Smooth muscle cell of the brain vasculature (primary cell): ENCODE measurements at regions not wholly inside any gene's neighbourhood (a gene's known extent, or its start where the extent isn't known, plus 50 kb on each side); places are given as distances from the start of the nearest gene placed in this dataset.
"Not testable (repeated sequence)": the region's sequence is repeated elsewhere in the genome, so short reads cannot be mapped to it uniquely, and the experiment has no call there.

ENCODE experiments used
- DNase-seq: peaks from one replicate; pipeline ENCODE4 v3.0.0-alpha.2; 2012; ENCODE audit warnings: low read depth, low spot score

DNA sequence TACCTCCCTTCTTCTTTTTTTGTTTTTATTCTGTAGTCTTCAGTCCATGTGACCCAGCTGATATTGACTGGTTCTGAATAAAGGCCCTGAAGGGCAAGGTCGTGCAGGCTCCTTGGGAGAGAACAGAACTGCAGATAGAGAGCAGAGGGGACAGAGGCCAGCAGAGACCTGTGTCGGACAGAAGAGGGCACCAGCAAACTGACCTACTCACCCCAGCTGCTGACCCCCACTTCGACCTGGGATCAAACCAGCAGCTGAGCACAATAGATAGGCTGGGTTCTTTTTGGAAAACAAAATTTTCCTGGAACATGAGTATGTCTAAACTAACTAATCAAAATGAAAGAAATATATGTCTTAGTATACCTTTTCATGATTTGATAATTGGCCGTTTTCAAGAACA is 695.1 kb downstream of the NR2F1-AS1 start:
- DNase-seq, result no peak

DNA sequence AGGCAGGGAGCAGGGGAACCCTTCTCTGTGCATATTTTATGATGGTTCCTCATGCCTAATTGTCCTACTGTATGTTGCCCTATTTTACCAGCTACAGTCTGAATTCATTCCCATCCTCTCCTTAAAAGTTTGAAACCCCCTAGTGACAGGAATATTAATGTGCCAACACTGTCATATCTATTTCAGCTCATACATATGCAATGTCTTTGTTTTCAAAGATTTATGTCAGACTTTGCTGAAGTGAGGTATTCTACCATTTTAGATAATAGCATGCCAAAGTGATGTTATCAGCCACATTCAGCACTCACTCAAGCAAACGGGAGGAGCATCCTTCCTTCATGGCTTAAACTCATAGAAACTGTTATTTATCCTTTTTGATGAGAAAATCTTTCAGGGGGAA is 696.5 kb downstream of the NR2F1-AS1 start:
- DNase-seq, result no peak

DNA sequence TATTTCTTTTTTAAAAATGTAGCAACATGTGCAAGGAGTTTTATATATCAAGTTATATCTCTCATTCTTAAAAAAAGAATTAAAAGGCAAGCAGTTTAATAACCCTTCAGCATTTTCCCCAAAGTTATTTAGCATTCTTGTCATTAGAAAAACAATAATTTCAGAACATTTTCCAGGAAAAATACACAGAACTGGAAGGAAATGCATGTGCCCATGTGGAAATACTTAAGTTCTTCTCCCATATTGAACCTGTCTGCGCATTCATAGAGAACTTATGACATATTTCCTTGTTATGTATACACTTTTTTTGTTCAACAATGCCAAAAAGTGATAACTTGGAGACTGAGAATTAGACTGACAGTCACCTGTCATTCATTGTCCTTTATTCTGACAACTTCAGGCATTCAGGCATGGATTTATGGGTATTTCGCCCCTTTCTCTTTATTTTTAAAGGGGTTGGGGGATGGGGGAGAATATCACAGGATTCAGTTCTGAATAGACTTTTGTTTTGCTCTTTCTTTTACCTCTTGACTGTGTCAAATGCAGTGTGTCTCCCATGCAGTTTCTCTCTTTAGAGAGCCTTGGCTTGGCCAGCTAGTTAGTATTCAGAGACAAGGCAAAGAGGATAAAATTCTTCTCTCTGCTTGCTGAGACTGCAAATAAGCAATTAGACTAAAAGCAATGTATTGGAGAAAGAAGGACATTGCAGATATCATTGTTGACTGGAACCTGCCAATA is 701.0 kb downstream of the NR2F1-AS1 start:
- no peak for DNase-seq

DNA sequence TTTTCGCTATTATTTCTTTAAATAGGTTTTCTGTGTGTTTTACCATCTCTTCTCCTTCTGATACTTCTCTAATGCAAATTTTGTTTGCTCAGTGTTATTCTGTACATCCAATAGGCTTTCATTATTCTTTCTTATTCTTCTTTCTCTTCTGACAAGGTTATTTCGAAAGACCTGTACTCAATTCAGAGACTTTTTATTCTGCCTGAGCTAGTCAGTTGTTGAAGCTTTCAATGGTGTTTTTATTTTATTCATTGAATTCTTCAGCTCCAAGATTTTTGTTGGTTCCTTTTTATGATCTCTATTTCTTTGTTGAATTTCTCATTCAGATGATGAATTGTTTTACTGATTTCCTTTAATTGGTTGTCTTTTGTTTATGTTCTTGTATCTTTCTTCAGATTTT is 706.2 kb downstream of the NR2F1-AS1 start:
- DNase-seq, result no peak

DNA sequence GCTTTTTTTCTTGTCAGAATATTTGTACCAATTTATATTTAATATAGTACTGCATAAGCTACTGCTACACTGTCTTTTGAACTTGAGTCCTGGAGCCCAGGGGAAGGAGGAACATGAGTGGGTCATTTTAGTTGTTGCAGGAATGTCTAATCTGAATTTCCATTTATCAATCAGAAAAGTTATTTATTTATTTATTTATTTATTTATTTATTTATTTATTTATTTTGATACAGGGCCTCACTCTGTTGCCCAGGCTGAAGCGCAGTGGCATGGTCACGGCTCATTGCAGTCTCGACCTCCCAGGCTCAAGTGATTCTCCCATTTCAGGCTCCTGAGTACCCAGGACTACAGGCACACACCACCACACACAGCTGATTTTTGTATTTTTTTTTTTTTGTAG is 712.6 kb downstream of the NR2F1-AS1 start:
- DNase-seq, result no peak

DNA sequence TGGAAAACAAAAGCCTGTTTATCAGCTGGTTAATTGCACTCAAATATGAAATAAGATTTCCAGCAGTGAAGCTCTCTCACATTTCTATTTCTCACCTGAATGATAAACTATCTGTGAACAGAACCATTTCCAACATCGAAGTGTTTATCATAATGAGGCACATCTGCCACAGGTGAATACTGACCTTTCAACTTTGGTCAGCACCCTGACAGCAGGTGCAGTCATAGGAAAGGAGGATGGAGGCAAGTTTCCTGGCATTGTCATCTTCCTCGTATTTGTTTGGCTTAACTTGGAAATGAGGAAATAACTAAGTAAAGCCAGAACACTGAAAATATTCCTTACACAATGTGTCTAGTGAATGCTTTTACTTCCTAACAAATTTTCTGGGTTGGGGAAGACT is 716.4 kb downstream of the NR2F1-AS1 start:
- DNase-seq, result no peak

DNA sequence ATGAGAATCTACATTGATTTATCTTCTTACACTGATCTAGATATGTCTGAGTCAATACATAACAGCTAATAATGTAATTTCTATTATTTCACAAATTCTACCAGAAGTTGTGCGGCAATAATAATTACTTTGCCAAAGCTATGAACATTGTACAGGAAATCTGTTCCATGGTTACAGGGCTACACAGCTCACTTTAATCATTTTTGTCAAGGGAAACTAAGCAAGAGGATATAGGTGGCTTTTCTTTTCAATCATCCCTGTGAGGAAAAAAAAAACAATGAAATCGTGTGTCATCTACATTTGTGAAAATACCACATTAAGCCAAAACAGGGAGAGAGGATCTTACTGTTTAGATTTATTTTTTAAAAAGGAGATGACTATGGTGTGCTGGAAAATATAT is 717.4 kb downstream of the NR2F1-AS1 start:
- no peak for DNase-seq

DNA sequence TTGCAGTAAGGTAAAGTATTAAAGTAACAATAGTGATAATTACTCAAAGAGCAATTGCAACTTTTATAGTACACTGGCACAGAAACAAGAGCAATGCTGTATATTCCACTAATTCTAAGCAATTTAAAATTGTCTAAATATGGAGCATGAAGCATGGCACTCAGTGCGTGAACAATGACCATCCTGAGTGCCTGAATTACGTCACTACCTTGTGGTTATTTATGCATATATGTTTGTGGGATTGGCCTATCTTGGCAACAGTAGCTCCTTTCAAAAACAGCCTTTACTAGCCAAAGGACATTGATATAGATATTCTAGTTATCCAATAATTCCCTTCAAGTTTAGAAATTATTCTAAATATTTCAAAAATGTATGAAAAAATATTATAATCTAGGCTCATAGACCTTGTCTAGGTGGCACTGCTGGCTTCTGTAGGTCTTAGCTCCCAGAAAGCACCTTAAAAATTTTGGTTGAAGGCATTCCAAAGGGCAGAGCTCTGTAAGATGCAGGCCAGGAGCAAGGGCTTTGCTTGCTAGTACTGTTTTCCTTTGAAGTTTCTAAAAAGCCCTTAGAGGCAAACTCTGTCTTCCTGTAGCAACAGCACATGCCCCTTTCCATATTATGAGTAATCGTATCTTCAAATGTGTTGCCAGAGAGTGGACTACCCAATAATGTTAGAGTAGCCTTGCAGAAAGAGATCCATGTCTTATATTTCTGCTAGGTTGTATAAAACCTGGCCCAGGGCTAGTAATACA is 719.3 kb downstream of the NR2F1-AS1 start:
- DNase-seq, result no peak

DNA sequence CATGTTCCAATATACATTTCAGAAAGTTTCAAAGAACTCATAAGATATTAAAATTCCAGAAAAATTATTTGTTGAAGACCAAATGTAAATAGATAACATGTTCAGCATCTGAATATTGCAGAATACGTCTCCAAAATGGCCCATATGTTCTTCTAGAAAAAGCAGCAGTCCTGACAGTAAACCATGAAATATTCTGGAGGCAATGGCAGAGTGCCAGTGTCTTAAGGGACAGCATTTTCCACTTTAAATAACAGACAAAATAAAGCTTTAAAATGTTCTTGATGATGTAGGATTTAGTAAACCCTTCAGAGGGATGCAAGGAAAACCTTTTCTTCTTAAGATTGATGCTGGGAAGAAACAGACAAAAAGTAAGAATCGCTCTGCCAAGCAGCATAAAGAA is 721.0 kb downstream of the NR2F1-AS1 start:
- no peak for DNase-seq

DNA sequence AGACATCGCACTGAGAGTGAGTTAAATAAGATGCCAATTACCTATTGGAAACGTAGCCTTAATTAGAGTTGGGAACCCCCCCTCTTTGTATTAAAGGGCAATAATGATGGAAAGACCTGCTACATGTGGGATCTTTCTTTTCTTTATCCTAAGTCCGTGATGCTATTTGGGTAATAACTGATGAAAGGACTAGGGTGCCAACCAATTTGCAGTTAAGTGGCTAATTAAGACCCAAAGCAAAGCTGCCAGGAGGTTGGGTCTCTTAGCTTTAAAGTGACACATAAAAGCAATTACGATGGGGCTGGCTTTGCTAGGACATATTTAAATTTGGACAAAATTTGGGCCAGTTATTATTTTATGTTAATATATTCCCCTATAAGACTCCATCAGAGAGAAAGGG is 728.8 kb downstream of the NR2F1-AS1 start:
- no peak for DNase-seq

DNA sequence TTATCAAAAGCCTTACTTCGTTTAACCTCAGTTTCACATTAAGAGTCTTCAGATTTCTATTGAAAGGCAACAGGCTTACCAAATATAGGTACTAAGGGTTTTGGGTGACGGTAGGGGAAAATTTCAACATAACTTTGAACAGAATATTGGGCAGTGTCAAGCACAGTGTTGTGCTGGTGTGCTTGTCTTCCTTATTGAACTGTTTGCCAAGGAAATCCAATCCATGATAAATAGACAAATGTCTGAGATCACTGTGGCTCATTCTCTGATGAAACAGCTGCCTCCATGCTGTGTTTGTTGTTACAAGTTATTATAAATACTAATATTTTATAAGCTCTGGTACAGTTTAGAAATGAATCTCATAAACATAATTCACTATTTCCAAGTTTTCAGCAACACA is 730.1 kb downstream of the NR2F1-AS1 start:
- DNase-seq, result no peak

DNA sequence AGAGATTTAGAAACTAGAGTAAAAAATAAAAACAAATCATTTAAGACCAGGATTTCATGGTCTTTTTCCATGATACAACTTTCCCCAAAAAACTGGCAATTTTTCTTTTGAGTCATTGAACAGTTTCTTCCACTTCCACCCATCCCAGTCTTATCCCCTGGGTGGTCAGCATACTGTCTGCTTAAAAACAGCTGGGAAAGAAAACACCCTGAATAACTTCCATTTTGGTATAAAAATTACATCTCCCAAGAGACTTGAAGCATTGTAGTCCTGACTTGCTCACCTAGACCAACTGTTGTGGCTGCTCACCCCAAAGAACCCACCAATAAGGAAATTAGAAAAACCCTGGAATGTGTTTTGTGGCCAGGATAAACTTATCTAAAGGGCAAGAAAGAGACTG is 731.3 kb downstream of the NR2F1-AS1 start:
- no peak for DNase-seq

DNA sequence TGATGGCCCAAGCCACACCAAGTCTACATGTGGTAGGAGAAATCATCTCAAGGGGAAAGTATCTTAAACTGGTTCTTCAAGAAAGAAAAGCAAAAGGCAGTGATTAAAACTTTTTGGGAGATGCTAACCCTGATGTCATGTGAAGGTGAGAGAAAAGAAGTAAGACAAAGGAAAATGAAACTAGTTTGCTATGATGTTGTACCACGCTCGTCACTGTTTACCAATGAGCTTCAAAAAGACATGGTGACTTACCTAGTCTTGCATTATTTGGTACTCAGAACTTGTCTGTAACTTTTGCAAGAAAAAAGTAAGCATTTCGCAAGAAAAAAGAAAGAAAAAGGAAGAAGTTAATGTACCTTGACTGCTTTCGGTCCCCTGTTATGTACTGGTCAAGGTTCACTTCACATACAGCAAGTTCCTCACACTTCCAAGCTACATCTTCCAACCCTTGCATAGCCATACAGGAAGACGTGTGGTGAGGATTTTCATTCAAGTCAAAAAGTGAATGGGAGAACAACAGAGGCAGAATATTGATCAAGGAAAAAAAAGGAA is 739.3 kb downstream of the NR2F1-AS1 start:
- no peak for DNase-seq

DNA sequence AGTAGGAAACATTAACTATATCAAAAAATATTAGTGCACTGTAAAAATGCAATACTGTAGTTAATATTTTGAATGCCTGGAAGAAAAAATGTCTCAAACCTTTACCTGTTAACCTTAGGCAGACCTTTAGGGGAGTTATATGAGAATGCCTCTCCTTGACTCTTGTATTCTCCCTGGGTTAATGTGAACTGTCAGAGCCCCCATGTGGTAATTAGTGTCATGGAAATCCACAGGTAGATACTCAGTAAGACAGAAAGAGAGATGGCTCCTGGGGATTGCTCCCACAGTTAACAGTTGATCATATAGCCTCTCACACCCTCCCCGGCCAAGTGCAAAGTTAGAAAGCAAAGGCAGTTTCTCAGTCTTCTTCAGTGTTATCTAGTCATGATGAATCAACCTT is 742.8 kb downstream of the NR2F1-AS1 start:
- DNase-seq, result no peak

DNA sequence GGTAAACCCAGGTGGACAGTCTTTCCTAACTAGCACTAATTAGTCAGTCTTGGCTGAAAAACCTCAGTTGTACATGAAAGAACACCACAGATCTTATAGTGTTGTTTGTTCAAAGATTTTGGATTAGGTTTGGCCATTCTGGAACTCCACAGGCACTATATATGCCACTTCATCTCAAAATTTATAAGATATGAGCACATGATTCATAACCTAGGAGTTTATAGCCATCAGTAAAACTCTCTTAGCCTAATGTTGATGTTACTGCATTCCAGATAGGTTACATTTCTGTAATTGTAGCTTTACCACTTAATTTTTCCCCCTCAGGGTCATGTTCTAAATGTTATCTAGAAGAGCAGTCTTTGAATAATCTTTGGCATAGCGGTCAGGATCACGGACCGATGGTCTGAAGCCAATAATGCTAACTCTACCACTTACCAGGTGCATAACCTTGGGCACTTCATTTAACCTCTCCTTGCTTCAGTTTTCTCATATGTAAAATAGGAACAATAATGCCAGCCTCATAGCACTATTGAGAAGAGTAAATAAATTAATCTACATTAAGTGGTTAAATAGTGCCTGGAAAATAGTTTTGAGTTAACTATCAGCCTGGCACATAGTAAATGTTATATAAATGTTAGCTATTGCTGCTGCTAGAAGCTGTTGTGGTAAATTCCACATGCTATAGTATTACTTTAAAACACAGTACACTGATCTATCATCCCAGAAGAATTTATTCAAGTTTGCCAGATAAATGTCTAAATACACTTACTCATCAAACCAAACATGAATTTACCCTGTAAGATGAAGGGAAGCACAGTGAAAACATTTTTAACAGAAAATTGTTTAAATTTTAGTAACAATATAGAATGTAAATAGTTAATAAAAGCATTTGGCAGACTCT is 743.9 kb downstream of the NR2F1-AS1 start:
- DNase-seq, result no peak

DNA sequence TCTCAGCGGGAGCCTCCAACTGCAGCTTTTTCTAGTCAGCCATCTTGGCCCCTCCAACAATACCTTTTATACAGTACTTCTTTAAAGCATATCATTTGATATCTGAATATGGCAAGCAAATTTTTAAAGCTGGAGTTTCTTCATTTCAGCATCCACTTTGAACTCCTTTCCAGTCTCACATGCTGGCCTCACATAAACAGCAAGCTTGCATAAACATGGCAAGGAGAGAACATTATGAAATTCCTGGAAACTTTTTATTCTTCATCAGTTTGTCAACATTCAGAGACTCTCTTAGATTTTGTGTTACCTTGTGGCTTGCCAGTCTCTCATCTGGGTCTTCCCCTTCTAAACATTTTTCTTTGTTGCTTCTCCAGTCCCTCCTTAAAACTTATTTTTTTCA is 745.3 kb downstream of the NR2F1-AS1 start:
- no peak for DNase-seq

DNA sequence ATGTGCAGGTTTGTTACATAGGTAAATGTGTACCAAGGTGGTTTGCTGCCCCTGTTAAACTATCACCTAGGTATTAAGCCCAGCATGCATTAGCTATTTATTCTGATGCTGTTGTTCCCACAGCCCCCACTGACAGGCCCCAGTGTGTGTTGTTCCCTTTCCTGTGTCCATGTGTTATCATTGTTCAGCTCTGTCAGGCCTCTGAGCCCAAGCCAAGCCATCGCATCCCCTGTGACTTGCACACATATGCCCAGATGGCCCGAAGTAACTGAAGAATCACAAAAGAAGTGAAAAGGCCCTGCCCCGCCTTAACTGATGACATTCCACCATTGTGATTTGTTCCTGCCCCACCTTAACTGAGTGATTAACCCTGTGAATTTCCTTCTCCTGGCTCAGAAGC is 757.5 kb downstream of the NR2F1-AS1 start:
- DNase-seq, result not testable (repeated sequence)

DNA sequence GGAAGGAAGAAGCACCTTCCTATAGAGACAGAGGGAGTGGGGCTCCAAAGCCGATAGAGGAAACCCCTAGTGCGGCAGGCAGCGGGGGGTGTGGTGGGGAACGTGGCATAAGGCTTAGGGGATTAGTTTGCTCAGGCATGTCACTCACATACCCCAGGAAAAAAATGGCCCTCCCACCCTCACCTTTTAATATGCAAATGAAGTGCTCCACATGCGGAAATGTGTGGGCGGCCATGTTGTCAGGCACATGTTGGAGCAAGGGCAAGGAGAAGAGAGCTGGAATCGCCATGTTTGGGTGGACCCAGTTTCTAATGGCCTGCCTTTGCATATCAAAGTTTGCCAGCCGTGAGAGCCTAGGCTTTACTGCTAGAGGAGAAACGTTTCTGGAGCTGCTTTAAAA is 758.8 kb downstream of the NR2F1-AS1 start:
- no peak for DNase-seq

DNA sequence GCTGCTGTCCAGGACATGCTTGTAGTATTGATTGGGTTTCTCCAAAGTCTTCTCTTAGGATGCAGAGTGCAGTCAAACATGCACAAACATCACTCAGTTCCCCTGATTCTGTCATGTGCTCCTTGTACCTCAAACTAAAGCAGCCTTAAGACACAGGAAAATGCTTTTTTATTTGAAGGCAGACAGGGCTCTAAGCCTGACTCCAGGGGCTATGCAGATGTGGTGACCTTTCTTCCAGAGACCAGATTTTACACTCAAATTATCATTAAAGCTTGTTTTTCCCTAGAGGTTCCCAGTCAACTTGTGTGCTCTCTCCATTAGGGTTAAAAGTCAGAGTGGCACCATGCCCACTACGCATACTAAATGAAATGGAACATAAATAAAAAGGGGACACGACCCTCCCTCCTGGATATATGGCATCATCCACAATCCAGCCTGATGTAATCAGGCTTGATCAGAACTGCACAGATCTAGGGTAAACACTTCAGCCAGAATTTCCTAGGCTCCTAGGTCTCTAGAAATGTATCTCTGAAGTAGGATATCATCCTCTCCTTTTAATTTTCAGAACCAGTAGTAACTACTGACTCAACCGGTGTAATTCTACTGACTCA is 771.1 kb downstream of the NR2F1-AS1 start:
- DNase-seq, result no peak

DNA sequence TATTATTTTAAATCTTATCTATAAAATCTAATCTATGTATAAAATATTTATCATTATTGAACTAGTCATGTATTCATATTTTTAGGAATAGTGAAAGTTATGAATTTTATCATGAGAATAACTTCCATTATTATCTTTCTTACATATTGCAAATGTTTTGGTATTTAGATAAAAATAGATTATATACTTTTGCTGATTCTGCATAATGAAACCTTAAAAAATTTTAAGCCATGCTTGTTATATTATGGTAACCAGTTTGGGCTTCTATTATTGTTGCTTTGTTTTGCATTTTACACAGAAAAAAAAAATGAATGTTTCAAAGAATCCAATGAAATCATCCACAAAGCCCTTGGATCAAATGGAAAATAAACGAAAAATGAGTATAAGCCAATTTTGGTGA is 772.5 kb downstream of the NR2F1-AS1 start:
- DNase-seq, result no peak

DNA sequence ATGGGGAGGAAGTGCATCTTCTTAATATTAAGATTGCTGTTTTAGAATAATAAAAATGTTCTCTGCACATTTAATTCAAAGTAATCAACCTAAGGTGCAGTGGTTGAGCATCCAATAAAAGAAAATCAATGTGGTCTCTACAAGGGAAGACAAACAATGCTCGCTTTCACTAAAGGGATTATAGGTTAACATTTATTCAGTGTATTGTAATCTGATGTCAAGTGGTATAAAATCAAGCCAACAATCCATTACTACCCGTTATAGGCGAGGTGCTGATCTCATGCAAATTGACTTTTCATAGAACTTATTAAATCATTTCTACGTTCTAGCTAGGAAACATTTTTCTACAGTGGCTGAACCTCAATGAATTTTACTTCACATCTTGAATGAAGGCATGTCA is 773.9 kb downstream of the NR2F1-AS1 start:
- DNase-seq, result no peak

DNA sequence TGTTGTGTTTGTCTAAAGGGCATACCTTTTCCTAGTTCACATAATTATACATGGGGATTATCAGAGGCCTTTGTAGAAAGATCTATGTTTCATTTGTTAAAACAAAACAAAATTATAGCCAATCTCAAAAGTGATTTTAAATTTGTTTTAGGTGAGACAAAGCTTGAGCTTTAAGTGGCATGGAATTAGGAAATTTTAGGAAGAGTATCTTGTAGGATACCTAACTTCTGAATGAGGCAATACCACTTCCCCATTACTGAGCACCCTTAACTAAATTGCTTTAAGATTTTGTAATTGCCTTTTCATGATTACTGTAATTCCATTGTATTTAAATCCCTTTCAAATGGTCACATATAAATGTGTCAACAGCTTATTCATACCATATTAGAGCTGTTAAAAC is 775.6 kb downstream of the NR2F1-AS1 start:
- no peak for DNase-seq
